ENCODE measurements at regions not wholly inside any gene's neighbourhood (a gene's known extent, or its start where the extent isn't known, plus 50 kb on each side); places are given as distances from the start of the nearest gene placed in this dataset.
A peak's percentile ranks its signal among the peaks of the same experiment; 100 is the strongest.
"Not testable (repeated sequence)": the region's sequence is repeated elsewhere in the genome, so short reads cannot be mapped to it uniquely, and the experiment has no call there.

GRCh38 chr3:178206521-178206920, 329.7 kb upstream of the KCNMB2 start:
- no peak overlapping the region for H3K4me3 ChIP-seq
- DNase-seq (no peak), ATAC-seq (no peak)
- H3K27ac ChIP-seq = no peak overlapping the region
- no peaks in the 10 kb centered on the region for H3K4me1 ChIP-seq
- no peaks in the 10 kb centered on the region for H3K9me3 ChIP-seq
- H3K27me3 ChIP-seq = no peaks in the 10 kb centered on the region
- TF ChIP-seq CTCF (IDR thresholded peaks at IDR 0.05) = no peak
- H3K36me3 ChIP-seq = no peaks in the 10 kb centered on the region
- intact Hi-C loops (cut with DNase I) = no loop called here

GRCh38 chr3:178207161-178207560, 329.1 kb upstream of the KCNMB2 start:
- H3K4me3 ChIP-seq; intact Hi-C loops (cut with DNase I); ATAC-seq; H3K9me3 ChIP-seq; H3K27me3 ChIP-seq; H3K27ac ChIP-seq; H3K36me3 ChIP-seq; H3K4me1 ChIP-seq; DNase-seq: not testable (repeated sequence)

- H3K4me1 ChIP-seq; H3K4me3 ChIP-seq; H3K27ac ChIP-seq; H3K9me3 ChIP-seq; H3K36me3 ChIP-seq; DNase-seq; intact Hi-C loops (cut with DNase I); H3K27me3 ChIP-seq; ATAC-seq: not testable (repeated sequence)
Observed at GRCh38 chr3:178207627-178208026, 328.6 kb upstream of the KCNMB2 start.

GRCh38 chr3:178209116-178209515, 327.1 kb upstream of the KCNMB2 start:
- H3K27ac ChIP-seq; H3K4me1 ChIP-seq; ATAC-seq; H3K4me3 ChIP-seq; H3K36me3 ChIP-seq; intact Hi-C loops (cut with DNase I); H3K9me3 ChIP-seq; DNase-seq; H3K27me3 ChIP-seq: not testable (repeated sequence)

GRCh38 chr3:178209618-178210017, 326.6 kb upstream of the KCNMB2 start:
- H3K9me3 ChIP-seq; H3K4me3 ChIP-seq; intact Hi-C loops (cut with DNase I); H3K27me3 ChIP-seq; H3K36me3 ChIP-seq; H3K4me1 ChIP-seq; ATAC-seq; H3K27ac ChIP-seq: not testable (repeated sequence)
- peak in 1 of 4 donors; percentile 39 for DNase-seq

GRCh38 chr3:178211086-178211485, 325.1 kb upstream of the KCNMB2 start:
- H3K27ac ChIP-seq; H3K9me3 ChIP-seq; ATAC-seq; H3K27me3 ChIP-seq; DNase-seq; H3K4me3 ChIP-seq; H3K36me3 ChIP-seq; intact Hi-C loops (cut with DNase I); H3K4me1 ChIP-seq: not testable (repeated sequence)

GRCh38 chr3:178217479-178217878, 318.8 kb upstream of the KCNMB2 start:
- DNase-seq (no peak), ATAC-seq (no peak)
- no peak overlapping the region for H3K4me3 ChIP-seq
- intact Hi-C loops (cut with DNase I) = no loop called here
- H3K27ac ChIP-seq = no peak overlapping the region
- no peaks in the 10 kb centered on the region for H3K27me3 ChIP-seq
- H3K9me3 ChIP-seq = no peaks in the 10 kb centered on the region
- H3K4me1 ChIP-seq = no peaks in the 10 kb centered on the region
- no peak for TF ChIP-seq CTCF (IDR thresholded peaks at IDR 0.05)
- H3K36me3 ChIP-seq = no peaks in the 10 kb centered on the region

GRCh38 chr3:178218231-178218630, 318.0 kb upstream of the KCNMB2 start:
- ATAC-seq (no peak), DNase-seq (no peak)
- no peak for TF ChIP-seq CTCF (IDR thresholded peaks at IDR 0.05)
- intact Hi-C loops (cut with DNase I) = no loop called here
- no peaks in the 10 kb centered on the region for H3K9me3 ChIP-seq
- no peak overlapping the region for H3K27ac ChIP-seq
- H3K36me3 ChIP-seq = no peaks in the 10 kb centered on the region
- no peaks in the 10 kb centered on the region for H3K27me3 ChIP-seq
- H3K4me3 ChIP-seq = no peak overlapping the region
- no peaks in the 10 kb centered on the region for H3K4me1 ChIP-seq

GRCh38 chr3:178219661-178220060, 316.6 kb upstream of the KCNMB2 start:
- H3K27ac ChIP-seq; H3K27me3 ChIP-seq; ATAC-seq; intact Hi-C loops (cut with DNase I); H3K4me1 ChIP-seq; H3K9me3 ChIP-seq; DNase-seq; H3K4me3 ChIP-seq; H3K36me3 ChIP-seq: not testable (repeated sequence)
